HG03521 (cell line): ENCODE measurements at regions not wholly inside any gene's neighbourhood (a gene's known extent, or its start where the extent isn't known, plus 50 kb on each side); places are given as distances from the start of the nearest gene placed in this dataset.
A peak's percentile ranks its signal among the peaks of the same experiment; 100 is the strongest.

ENCODE experiments used
- ATAC-seq: cut with Tn5 transposase; IDR thresholded peaks from one replicate; pipeline ENCODE4 v1.9.1; 2021; ENCODE audit warnings: mild to moderate bottlenecking, moderate library complexity; ENCODE audit not compliant: unreplicated experiment

DNA sequence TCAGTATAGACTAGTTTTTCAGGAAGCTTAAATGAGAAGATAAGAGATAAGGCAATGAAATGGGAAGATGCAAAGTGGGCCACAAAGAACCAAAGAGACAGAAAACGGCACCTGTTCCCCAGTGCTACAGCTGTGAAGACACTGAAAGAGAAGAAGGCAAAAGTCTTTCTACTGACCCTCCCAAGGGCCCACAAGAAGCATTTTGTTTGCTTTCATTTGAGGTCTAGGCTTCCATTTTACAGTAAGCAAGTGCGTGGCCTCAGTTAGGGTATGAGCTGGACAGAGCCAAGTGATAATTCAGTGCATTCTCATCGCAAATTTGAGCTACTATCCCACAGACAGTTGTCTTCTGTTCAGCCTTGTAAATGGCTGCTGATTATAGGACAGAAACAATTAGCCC is 53.4 kb upstream of the STK17B start:
- no peak for ATAC-seq

DNA sequence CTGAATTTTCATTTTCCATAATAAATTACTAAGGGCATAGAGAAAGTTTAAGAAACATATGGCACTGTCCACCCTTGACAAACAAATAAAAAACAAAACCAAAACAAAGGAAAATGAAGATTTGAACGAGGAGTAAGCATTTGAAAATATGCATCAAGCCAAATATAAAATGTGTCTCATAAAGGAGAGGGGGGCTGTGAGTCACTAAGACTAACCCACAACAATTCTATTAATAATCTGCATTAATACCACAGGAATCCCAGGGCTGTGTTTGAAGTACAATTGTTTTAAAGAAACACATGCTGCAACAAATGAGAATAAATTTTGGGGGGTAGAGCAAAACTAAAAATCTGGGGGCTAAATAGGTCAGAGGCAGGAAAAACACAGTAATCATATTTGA is 53.8 kb upstream of the STK17B start:
- no peak for ATAC-seq

DNA sequence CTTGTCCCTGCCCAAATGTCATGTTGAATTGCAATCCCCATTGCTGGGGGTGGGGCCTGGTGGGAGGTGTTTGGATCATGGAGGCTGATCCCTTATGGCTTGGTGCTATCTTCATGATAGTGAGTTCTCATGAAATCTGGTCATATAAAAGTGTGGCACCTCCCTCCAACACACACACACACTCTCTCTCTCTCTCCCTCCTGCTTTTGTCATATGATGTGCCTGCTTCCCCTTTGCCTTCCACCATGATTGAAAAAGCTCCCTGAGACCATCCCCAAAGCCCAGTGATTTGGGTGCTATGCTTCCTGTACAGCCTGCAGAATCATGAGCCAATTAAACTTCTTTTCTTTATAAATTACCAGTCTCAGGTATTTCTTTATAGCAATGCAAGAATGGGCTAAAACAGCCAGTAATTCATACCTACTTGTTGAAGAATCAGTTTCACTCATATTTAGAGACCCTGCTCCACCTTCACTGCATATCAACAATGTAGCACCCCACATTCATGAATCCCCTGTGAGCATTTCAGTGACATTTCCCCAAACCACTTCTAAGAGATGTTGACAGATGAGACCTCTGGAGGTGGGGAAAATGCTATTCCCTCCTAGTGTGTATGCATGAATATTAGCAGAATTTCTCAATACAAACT is 54.8 kb upstream of the STK17B start:
- no peak for ATAC-seq

DNA sequence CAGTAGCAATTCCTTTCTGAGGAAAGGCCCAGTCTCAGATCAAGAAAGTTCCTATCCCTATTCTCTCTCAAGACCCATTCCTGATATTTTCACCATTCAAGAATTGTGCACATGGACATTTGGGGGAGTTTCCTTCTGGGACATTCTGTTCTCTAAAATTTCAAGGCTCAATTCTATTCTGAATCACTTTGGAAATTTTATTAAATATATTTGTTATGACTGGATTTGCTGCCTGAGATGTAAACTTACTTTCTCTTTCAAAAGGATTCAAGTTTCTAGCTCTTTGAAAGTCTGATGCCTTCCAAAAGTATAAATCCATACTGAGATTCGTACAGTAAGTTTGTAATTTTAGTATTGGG is 55.3 kb upstream of the STK17B start:
- ATAC-seq: no peak

DNA sequence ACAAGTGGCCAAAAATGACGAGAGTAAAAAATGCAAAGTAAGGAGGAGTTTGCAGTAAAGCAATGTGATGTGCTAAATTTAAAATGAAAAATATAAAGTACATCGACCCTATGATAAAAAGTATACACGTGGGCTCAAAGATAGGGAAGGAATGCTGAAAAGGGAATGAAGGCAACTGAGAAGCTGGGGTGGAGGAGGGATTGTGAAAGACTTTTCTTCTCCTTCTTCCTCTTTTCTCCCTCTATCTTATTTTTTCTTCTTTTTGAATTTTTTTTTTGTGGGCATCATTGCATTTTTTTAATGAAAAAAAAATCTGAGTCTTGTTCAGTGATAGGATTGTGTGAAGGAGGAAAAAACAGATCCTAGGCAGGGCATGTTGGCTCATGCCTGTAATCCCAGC is 57.6 kb upstream of the STK17B start:
- no peak for ATAC-seq

DNA sequence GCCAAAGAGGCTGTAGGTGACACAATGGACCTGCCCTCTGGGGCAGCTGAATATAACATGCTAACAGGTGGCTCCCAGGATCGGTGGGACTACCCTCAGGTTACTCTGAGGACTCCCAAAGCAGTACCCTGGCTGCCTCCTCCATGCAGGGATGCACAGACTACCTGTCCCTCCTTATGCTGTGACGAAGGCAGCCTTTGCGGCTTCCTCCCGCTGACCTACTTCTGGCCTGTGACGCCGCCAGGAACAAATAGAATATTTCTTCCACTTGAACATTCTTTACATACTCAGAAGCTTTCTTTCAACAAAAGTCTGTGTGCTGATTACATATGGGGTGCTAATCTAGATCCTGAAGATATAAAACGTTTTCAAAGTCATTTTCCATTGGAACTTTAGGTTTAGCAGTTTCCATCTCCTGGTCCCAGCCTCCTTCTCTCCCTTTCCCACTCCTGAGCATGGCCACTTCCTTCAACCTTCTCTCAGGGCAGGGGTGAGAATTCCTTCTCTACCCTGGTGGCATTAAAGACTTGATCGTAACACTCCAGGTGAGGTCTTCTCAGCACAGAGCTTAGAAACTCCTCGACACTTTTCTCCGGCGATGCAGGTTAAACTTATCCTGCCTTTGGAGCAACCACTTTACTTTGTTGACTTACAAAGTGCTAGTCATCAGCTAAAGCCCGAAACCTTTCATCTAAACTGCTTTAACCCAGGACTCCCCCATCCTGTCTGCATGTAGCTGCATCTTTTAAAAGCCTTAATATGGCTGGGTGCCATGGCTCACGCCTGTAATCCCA is 58.9 kb upstream of the STK17B start:
- ATAC-seq: no peak

DNA sequence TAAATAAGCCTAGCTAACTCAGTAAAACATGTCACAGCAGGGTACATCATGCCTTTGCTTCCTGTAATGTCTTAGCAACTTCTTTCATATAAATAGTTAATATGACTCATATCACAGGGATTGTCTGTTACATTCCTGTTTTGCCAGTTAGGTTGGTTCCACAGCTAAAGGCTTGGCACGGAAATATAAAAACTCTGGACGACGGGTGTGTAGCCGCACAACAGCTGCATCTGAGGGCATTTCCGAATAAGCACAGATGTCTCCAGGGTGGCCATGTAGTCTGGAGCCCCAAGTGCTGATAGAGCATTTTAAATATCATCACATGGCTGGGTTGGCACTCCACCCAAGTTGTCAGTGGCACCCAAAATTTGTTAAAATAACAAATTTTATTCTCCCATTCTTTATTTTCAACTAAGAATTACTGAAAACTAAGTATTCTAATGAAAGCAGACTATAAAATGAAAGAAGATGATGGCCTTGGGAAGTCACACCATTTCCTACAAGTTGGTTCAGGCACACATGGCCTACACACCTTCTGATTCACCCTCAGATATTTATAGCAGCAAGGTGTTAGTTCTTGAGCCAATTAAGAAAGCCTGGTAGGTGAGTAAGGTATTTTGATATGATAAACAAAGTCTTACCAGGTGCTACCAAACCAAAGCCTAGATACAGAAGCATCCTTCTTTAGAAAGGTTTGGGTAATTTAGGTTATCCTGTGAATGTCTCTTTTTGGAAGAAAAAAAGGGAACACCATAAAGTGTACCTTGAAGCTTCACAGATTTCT is 61.8 kb upstream of the STK17B start:
- ATAC-seq: peak; percentile 19

DNA sequence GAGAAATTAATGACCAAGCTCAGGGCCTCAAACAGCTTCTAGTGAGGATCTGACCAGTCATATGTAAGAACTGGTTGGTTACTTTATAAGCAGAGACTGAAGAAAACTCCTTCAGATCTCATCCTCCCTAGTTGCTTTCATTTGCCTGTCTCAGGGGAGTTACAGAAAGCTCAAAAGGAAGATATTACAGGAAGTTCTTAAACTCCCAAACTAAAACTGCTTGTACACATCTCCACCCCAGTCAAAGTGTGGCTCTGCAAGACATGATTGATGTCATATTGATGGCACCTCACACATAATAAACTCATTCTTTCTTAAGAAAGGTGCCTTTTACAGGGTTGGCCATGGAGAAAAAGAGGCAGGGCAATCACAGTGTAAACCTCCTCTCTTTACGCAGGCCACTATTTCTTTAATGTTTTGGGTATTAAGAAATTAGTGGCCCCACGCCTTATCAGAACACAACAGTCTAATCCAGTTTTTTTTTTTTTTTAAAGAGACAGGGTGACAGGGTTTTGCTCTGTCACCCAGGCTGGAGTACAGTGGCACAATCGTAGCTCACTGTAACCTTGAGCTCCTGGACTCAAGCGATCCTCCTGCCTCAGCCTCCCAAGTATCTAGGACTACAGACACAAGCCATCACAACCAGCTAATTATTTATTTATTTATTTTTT is 62.6 kb upstream of the STK17B start:
- peak; percentile 79 for ATAC-seq

DNA sequence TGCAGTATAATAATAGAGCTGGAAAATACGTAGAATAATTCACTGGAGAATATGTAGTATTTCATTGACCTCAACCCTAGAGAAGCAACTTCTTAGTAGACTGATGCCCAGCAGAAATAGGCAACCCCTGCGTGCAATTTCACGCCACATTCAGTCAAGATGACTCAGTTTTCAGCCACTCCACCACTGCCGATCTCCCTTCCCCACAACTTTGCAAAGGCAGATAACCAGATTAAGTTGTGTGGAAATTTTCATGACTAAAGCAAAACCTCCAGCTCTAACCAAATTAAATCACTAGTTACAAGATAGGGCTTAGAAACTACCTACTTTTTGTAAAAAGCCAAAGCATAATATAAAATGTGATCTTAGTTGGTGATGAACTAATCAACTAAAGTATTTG is 63.3 kb upstream of the STK17B start:
- no peak for ATAC-seq

DNA sequence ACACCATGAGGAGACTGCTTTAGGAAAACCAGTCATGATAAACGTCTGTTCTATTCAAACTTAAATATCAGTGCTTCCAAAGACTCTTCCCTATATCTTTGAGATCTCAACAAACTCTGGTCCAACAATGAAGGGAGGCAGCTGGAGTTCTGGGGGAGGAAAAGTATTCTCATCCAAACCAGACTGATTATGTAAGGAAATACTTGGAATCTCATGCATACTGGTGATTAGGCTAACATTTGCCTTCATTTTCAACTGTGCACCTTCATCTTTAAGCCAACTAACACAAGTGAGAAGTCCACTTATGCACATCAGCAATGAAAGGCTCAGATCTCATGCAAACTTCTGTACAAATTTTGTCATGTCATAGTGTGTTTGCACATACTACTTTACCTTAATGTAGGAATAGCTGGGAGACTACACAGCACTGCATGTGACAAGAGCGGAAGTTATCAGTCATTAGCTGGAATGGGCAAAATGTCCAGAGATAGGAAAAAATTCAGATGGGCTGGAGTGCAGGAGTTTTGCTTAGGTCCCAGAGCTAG is 67.5 kb upstream of the STK17B start:
- ATAC-seq: no peak

DNA sequence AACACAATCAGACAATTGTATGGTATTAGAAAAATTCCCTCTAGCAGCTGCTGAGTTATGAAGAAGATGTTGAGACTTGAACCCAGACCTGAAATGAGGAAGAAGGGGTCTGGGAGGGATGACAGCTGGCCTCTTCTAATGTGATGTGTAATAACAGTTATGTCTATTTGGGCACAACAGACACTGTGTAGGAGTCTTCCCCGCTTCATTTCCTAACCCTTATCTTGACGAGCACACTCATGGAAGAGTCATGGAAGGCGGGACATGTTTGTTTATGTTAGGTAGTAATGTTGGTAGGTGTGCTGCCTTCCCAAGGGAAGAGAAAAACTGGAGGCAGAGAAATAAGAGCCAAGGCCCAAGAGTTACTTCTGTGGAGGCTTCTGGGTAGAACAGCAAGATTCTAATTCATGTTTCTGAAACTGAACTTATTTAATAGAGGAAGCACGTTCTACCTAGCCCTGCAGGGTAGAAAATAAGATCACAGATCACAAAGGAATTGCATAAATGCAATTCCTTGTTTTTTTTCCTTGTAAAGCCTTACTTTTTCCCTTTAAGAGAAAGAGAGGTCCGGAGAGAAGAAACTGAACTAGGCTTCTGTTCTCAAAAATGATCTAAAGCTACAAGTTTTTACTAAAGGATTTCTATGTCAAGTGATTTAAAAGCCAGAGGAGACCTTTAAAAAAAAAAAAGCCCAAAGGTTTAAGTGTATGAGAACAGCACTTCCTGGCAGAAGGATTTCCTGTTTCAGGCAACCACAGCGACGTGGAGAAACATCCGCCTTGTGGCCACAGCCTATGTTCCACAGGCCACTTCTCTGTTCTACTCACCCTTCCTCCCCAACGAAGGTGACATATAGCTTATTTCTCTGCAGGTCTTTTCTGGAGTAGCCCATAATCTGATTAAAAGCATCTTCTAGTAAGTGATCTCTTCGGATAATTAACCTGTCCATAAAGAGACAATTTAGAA is 68.5 kb upstream of the STK17B start:
- ATAC-seq: peak; percentile 64

DNA sequence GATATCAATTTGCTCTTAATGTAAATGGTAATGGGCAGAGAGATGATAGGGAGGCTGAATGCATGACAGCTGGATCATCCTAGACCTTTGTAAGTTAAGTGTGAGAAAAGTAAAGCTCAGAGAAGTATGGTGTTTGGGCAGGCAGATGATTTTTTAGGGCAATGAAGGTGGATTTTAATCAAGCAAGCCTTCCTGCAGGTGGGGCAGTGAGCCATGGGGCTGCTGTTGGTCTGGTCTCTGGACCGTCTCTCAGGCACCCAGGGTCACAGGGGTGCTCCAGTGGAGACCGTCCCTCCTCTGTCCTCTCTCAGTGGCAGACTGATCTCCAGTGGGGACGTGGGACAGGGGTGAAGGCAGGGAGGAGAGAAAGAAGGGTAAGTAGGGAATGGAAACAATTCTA is 69.8 kb upstream of the STK17B start:
- ATAC-seq: peak; percentile 21

DNA sequence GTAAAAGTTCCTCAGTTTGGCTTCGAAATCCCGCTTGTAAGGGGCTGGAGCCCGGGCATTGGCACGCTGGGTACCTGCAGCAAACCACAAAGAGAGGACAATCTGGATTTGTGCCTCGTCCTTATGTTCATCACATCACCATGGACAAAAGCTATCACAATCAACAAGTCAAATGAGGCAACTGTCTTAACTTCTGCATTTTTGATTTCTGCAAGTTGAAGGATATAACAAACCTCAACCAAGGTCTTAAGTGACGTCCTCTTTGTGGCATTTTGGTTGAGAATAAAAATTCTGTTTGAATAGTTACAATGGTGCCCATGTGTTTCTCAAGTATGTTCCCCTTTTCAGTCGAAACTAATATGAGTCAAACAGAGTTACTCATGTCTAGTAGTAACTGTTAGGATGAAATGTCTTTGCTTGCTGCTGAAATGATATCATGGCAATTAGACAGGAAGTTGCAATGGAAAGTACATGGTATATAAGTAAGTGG is 70.8 kb upstream of the STK17B start:
- ATAC-seq: peak; percentile 87

DNA sequence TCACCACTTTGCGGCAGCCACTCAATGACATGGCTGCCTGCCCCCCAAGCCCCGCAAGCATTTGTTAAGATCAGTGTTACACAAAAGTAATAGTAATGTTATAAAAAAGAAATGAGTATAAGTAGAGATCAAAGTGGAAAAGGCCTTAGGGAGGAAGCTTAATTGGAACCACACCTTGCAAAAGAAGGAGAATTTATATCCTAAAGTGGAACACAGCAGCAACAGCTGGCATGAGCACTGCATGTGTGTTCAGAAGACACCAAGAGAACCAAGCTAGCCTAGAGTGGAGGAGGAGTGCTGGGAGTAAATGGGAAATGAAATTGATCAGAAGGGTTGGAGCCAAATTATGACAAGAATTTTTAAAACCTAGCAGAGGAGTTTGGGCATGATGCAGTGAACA is 73.1 kb upstream of the STK17B start:
- no peak for ATAC-seq

DNA sequence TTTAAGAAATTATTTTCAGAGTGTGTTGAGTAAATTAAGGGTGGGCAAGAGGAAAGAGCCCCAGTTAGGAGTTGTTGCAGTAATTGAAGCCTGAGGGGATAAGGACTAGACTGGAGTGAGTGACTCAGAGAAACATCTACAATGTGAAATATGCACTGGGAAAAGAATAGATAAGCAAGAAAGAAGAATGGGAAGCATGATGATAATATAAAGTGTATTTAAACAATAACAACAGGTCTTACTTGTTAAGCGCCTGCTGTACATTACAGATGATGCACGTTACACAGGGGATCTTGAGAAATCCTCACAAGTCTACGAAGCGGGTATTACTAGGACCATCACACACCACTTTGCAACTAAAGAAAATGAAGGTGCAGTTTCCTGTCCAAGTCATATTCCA is 73.6 kb upstream of the STK17B start:
- ATAC-seq: no peak

DNA sequence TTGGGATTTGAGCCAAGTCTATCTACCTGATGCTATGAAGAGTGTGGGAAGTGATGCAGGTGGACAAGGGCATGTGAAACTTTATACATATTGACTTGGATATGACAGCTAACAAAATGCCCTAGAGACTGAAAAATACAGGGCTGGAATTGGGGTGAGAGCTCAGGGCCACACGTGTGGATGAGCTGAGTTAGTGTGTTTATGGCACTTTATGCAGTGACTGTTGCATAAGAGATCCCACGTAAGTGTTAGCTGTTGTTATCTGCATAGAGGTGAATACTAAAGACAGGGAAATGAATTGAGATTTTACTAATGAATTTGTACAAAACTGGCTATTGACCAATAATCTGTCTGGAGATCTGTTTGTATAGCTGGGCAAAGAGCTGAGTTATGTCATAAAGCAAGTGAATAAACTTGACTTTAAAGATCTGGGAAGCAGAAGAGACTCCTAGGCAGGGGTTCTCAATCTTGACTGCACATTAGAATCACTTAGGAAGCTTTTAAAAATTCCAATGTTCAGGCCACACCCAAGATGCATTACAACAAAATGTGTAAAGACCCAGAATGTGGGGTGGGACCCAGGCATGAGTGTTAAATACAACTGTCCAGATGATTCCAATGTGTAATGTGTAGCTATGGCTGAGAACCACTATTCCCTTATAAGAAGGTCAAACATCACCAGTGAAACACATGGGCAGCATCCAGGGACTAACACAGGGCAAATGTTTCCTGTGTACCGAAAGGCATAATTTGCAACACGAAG is 74.2 kb upstream of the STK17B start:
- ATAC-seq: no peak

DNA sequence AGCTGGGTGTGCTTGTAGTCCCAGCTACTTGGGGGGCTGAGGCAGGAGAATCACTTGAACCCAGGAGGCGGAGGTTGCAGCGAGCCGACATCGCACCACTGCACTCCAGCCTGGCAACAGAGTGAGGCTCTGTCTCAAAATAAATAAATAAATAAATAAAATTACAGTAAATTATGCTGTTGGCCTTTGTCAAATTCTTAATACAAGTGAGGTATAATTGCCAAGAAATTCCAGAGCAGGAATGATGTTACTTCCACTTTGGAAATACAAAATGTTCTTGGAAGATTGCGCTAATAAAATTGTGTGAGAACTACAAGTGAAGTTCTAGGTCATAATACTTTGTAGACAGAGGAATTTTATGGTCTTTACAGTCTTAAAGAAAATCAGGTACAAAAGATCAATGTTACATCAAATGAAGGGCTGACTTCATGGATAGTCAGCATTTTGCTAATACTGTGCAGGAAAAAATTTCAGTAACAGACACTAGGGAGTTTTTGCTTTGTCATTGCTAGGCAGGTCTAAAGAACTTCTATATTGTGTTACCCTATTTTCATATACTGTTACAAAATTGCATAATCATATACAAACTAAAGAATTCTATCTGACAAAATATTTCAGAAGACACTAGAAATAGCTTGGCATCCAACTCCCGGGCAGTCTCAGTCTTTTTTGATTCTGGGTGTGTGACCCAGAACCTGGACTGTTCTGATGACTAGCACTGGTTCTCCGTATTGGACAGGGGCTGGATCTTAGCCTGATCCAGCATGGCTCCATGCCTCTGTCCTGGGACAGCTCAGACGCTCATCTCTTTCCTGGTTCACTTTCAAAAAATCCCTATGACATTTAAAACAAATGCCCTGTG is 76.0 kb upstream of the STK17B start:
- no peak for ATAC-seq

DNA sequence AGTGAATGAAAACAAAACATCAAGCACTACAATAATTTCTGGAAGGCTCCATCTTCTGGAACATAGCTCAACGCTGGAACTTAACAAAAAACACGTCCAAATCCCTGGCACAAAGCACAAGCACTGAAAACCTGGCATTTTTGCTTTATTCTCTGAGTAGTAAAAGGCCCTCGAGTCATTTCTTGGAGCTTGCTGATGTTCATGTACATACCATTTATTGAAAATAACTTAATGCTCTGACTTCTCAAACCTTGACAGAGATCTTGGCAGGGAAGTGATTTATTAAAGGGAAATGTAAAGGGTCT is 76.5 kb upstream of the STK17B start:
- no peak for ATAC-seq
